Choroid plexus epithelial cell (primary cell): ENCODE measurements at regions not wholly inside any gene's neighbourhood (a gene's known extent, or its start where the extent isn't known, plus 50 kb on each side); places are given as distances from the start of the nearest gene placed in this dataset.

Experiments used
- DNase-seq: peaks from one replicate; pipeline ENCODE4 v3.0.0-alpha.2; 2010; ENCODE audit warnings: low read depth
- H3K4me3 ChIP-seq: 2 replicates; pipeline ENCODE4 v1.5.1; 2011; ENCODE audit warnings: low read depth, mild to moderate bottlenecking, control low read depth, low read length, moderate library complexity
- CTCF ChIP-seq: conservative IDR thresholded peaks from 2 replicates; pipeline ENCODE4 v1.5.1; 2011; ENCODE audit warnings: low read depth, mild to moderate bottlenecking, control low read depth, inconsistent platforms, low read length, moderate library complexity

GRCh38 chr20:11844691-11845090 lies 73.0 kb upstream of the BTBD3 start:
- no peak overlapping the region for H3K4me3 ChIP-seq
- no peak for TF ChIP-seq CTCF
- DNase-seq, result peak; percentile 7

GRCh38 chr20:11845340-11845739 lies 72.4 kb upstream of the BTBD3 start:
- peak; percentile 64 for DNase-seq
- no peak overlapping the region for H3K4me3 ChIP-seq
- no peak for TF ChIP-seq CTCF

- DNase-seq, result no peak
- TF ChIP-seq CTCF, result no peak
- H3K4me3 ChIP-seq, result no peak overlapping the region
Measured at GRCh38 chr20:11846131-11846530, 71.6 kb upstream of the BTBD3 start.

- TF ChIP-seq CTCF, result no peak
- no peak overlapping the region for H3K4me3 ChIP-seq
- no peak for DNase-seq
Measured at GRCh38 chr20:11847827-11848226, 69.9 kb upstream of the BTBD3 start.

- no peak overlapping the region for H3K4me3 ChIP-seq
- TF ChIP-seq CTCF, result no peak
- peak; percentile 75 for DNase-seq
Measured at GRCh38 chr20:11849270-11849915, 68.3 kb upstream of the BTBD3 start.

- no peak overlapping the region for H3K4me3 ChIP-seq
- TF ChIP-seq CTCF, result no peak
- DNase-seq, result peak; percentile 63
Measured at GRCh38 chr20:11849976-11850670, 67.6 kb upstream of the BTBD3 start.

GRCh38 chr20:11850901-11851300 lies 66.8 kb upstream of the BTBD3 start:
- no peak for TF ChIP-seq CTCF
- peak; percentile 68 for DNase-seq
- H3K4me3 ChIP-seq, result no peak overlapping the region
